DMS 273 (cell line): ENCODE measurements at regions not wholly inside any gene's neighbourhood (a gene's known extent, or its start where the extent isn't known, plus 50 kb on each side); places are given as distances from the start of the nearest gene placed in this dataset.

Experiments used
- DNase-seq: peaks from one replicate; lab custom pipeline; 2025; ENCODE audit not compliant: unreplicated experiment; lab: John Stamatoyannopoulos, UW

GRCh38 chr1:36743286-36744005 lies 260.7 kb upstream of the CSF3R start:
- peak; percentile 83 for DNase-seq

GRCh38 chr1:36741066-36741465 lies 258.4 kb upstream of the CSF3R start:
- DNase-seq, result no peak

DNA sequence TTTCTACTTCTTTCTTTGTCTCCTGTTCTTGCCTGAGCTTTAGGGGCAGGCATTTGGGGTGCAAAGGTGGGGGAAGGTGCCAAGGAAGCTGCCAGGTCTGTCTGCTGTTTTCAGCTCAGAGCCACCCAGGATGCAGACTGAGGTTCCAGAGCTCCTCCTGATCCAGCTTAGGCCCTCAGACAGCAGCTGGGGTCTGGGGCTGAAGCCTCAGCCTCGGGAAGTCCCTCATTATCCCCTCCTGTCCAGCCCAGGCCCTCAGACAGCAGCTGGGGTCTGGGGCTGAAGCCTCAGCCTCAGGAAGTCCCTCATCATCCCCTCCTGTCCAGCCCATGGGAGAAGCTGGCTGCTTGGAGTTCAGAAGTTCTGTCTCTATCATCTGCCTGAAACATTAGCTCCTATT lies 257.7 kb upstream of the CSF3R start:
- no peak for DNase-seq

GRCh38 chr1:36739703-36740289 lies 257.1 kb upstream of the CSF3R start:
- DNase-seq, result no peak

GRCh38 chr1:36738245-36738644 lies 255.5 kb upstream of the CSF3R start:
- no peak for DNase-seq

DNA sequence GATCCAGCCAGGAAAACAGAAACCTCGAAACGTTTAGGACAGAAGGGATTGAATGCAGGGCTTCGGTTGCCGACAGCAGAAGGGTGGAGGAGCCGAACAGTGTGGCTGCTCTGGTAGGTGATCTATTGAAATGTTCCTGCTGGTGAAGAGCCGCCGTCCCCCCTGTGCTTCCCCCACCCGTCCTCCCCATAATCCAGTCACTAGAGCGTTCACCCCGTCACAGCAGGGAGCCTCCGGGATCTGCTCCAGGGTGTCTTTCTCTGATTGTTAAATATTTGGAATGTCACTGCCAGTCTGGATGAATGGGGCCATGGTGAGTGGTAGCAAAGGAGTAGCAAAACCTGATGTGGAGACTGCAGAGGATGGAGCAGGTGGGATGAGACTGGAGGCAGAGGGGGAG lies 255.1 kb upstream of the CSF3R start:
- no peak for DNase-seq

GRCh38 chr1:36737038-36737555 lies 254.4 kb upstream of the CSF3R start:
- DNase-seq, result no peak

- no peak for DNase-seq
Measured at GRCh38 chr1:36735939-36736730, 253.4 kb upstream of the CSF3R start.

DNA sequence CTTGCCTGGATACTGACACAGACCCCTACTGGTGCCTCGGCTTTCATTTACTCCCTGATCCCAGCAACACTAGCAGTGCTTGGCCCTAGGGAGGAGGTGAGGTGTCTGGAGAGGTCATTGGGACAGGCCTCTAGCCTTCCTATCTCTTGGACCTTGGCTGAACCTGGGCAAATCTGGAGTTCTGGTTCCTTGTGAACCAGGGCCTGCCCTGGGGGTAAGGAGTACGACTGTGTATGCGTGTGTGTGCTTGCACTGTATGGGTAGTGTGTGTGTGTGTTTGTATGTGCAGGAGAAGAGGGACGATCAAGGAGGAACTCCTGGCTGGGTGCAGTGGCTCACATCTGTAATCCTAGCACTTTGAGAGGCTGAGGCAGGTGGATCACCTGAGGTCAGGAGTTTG lies 252.7 kb upstream of the CSF3R start:
- no peak for DNase-seq

DNA sequence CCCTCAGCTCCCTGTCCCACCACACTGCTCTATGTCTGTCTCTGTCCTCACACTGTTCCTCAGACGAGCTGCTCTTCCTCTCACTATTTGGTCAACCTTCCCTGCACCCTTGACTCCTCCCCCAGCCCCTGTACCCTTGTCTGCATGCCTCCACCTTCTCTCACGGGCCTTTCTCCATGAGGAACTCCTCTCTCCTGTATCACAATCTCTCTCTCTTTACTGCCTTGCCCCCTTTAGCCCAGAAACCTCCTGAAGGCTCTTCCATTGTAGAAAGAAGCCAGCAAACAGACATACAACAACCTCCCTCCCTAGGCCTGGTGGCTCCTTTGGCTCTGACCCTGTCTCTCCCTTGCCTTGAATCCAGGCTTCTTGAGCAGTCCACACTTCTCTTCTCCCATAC lies 251.6 kb upstream of the CSF3R start:
- DNase-seq, result no peak

GRCh38 chr1:36733748-36734147 lies 251.0 kb upstream of the CSF3R start:
- DNase-seq, result no peak

- DNase-seq, result no peak
Measured at GRCh38 chr1:36732015-36732356, 249.3 kb upstream of the CSF3R start.

GRCh38 chr1:36731226-36732014 lies 248.7 kb upstream of the CSF3R start:
- peak; percentile 19 for DNase-seq

DNA sequence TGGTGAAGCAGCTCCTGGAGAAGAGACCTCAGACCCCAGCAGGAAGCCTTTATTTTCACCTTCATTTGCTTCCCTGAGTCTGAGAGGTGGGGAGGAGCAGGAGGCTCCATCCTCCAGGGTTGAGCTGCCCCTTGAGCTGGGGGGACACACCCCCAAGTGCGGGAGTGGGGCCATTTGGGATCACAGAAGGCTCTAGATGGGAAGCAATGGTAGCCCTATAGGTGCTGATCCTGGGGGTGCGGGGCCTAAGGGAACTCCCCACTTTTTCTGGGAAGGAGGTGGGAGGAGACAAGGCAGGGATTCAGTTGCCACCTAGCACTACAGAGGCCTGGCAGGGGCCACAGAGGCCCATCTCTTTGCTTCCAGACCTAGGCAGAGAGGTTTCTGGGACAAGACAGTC lies 247.9 kb upstream of the CSF3R start:
- DNase-seq, result no peak

- DNase-seq, result no peak
Measured at GRCh38 chr1:36729716-36730510, 247.2 kb upstream of the CSF3R start.

DNA sequence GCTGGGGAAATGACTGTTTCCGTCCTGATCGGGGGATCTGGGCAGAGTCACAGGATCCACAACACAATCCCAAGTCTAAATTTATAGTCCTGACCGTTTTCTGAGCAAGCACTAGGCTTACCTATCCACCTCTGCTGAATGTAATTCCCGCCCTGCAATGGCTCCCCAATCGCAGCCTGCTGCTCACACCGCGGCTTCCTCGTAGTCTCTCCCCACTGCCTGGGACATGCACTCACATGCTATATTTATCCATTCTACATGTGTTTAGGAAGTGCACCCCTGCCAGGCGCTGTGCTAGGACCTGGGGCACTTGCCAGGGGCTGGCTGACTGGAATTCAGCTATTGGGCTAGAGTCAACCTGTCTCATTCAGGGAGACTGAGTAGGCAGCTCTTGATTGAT lies 246.6 kb upstream of the CSF3R start:
- DNase-seq, result no peak

GRCh38 chr1:36728846-36729245 lies 246.1 kb upstream of the CSF3R start:
- no peak for DNase-seq

- DNase-seq, result no peak
Measured at GRCh38 chr1:36728051-36728450, 245.3 kb upstream of the CSF3R start.

DNA sequence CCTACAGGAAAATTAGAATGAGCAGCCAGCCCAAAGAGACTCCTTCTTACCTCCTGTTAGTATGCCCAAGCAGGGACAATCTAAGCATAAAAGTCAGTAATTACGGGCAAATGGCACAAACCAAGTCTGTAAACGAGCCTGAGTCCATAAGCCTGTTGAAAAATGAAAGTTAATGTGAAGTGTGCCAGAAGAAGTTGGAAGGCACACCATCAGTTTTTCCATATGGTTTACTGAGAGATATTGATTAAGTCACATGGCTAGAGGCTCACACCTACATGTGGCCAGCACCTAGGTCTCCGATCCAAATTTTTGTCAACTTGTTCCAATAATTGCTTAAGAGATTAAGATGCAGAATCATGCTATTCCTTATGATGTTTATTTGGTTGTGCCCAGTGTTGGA lies 242.4 kb upstream of the CSF3R start:
- no peak for DNase-seq

- no peak for DNase-seq
Measured at GRCh38 chr1:36723813-36724212, 241.1 kb upstream of the CSF3R start.

GRCh38 chr1:36722871-36723270 lies 240.2 kb upstream of the CSF3R start:
- no peak for DNase-seq
